ENCODE measurements at regions not wholly inside any gene's neighbourhood (a gene's known extent, or its start where the extent isn't known, plus 50 kb on each side); places are given as distances from the start of the nearest gene placed in this dataset.

GRCh38 chr3:34924961-34925360, 714.4 kb upstream of the ARPP21 start:
- TF ChIP-seq, protein P1, sequence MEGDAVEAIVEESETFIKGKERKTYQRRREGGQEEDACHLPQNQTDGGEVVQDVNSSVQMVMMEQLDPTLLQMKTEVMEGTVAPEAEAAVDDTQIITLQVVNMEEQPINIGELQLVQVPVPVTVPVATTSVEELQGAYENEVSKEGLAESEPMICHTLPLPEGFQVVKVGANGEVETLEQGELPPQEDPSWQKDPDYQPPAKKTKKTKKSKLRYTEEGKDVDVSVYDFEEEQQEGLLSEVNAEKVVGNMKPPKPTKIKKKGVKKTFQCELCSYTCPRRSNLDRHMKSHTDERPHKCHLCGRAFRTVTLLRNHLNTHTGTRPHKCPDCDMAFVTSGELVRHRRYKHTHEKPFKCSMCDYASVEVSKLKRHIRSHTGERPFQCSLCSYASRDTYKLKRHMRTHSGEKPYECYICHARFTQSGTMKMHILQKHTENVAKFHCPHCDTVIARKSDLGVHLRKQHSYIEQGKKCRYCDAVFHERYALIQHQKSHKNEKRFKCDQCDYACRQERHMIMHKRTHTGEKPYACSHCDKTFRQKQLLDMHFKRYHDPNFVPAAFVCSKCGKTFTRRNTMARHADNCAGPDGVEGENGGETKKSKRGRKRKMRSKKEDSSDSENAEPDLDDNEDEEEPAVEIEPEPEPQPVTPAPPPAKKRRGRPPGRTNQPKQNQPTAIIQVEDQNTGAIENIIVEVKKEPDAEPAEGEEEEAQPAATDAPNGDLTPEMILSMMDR (IDR thresholded peaks at IDR 0.05) = no peak
- no peak for DNase-seq
- no peak for ATAC-seq
- H3K27ac ChIP-seq = no peak overlapping the region
- 91 to 94% (median 93%) methylated on average over 2 of the region's 2 CpGs for WGBS, 3 donors
- no peaks in the 10 kb centered on the region for H3K4me1 ChIP-seq
- no peaks in the 10 kb centered on the region for H3K9me3 ChIP-seq
- no peaks in the 10 kb centered on the region for H3K36me3 ChIP-seq (ENCODE audit: insufficient read depth in 1 of 2, low read depth in 1 of 2)
- intact Hi-C loops (cut with DNase I) = no loop called here
- no peaks in the 10 kb centered on the region for H3K27me3 ChIP-seq (ENCODE audit: insufficient read depth in 3 of 3, low read length in 2 of 3)
- H3K4me3 ChIP-seq = no peak overlapping the region

DNA sequence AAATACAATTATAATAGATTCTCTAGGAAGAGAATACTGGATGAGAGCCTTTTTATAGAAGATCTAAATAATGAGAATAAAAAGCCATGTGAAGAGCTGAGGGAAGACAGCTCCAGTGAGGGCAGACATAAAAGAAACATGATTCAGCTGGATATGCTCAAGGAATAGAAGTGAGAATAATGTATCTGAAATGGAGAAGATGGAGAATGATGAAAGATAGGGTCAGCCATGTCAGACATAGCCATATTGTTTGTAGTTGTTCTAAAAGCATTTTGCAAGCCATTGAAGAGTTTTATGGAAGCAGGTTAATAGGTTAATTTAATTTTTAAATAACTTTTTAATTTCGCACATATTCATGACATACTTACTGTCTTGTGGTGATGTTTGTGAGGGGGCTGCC, 713.5 kb upstream of the ARPP21 start:
- H3K27ac ChIP-seq = no peak overlapping the region
- no peaks in the 10 kb centered on the region for H3K36me3 ChIP-seq (ENCODE audit: insufficient read depth in 1 of 2, low read depth in 1 of 2)
- no peak for DNase-seq
- TF ChIP-seq, protein P1 (IDR thresholded peaks at IDR 0.05) = no peak
- H3K27me3 ChIP-seq (ENCODE audit: insufficient read depth in 3 of 3, low read length in 2 of 3) = no peaks in the 10 kb centered on the region
- 82 to 94% (median 93%) methylated on average over 1 of the region's 1 CpG for WGBS, 3 donors
- ATAC-seq = no peak
- no peaks in the 10 kb centered on the region for H3K9me3 ChIP-seq
- intact Hi-C loops (cut with DNase I) = no loop called here
- no peaks in the 10 kb centered on the region for H3K4me1 ChIP-seq
- H3K4me3 ChIP-seq = no peak overlapping the region

DNA sequence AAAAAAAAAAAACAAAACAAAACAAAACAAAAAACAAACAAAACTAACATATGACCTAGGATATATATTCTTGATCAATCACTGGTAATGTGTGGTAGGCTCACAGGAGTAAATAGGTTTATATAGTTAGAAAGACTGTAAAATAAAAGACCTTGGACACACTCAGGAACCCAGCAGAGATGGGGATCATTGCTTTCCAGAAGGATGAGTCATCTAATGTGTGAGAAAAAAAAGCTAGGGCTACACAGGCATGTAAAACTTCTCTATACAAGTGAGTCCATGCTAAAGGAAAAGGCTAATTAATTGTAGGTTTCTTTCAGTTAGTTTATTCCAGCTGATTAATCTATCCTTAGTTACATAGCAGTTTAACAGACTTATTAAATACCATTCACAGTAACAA, 710.3 kb upstream of the ARPP21 start:
- intact Hi-C loops (cut with DNase I) = no loop called here
- TF ChIP-seq, protein P1 (IDR thresholded peaks at IDR 0.05) = no peak
- H3K4me3 ChIP-seq = no peak overlapping the region
- DNase-seq (no peak), ATAC-seq (no peak)
- H3K4me1 ChIP-seq = no peaks in the 10 kb centered on the region
- H3K36me3 ChIP-seq (ENCODE audit: insufficient read depth in 1 of 2, low read depth in 1 of 2) = no peaks in the 10 kb centered on the region
- H3K27ac ChIP-seq = no peak overlapping the region
- no peaks in the 10 kb centered on the region for H3K9me3 ChIP-seq
- no peaks in the 10 kb centered on the region for H3K27me3 ChIP-seq (ENCODE audit: insufficient read depth in 3 of 3, low read length in 2 of 3)

DNA sequence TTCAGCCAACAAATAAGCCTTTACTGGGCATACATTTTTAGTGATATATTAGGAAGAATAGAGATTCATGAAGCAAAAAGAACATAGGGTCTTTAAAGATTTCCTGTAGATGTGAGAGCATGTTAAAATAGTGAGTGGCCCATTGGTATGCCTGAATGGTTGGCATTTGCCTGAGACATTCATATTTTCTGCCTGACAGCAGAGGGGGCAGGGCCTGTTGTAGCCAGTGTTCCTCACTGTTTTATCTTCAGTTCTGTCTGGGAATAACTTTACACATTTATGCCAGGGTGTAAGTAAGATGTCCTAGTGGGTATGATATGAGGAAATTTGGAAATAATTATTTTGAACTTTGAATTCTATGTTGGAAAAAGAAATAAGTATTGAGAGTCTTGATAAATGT, 704.7 kb upstream of the ARPP21 start:
- Histone ChIP-seq H3K27ac (no peak overlapping the region), H3K4me3 (no peak overlapping the region), H3K36me3 (ENCODE audit: insufficient read depth in 1 of 2, low read depth in 1 of 2) (no peaks in the 10 kb centered on the region), H3K27me3 (ENCODE audit: insufficient read depth in 3 of 3, low read length in 2 of 3) (no peaks in the 10 kb centered on the region), H3K9me3 (no peaks in the 10 kb centered on the region), H3K4me1 (no peaks in the 10 kb centered on the region)
- intact Hi-C loops (cut with DNase I) = no loop called here
- no peak for ATAC-seq
- DNase-seq = no peak
- TF ChIP-seq, protein P1 (IDR thresholded peaks at IDR 0.05) = no peak

- Histone ChIP-seq H3K36me3 (ENCODE audit: insufficient read depth in 1 of 2, low read depth in 1 of 2) (no peaks in the 10 kb centered on the region), H3K4me1 (no peaks in the 10 kb centered on the region), H3K27me3 (ENCODE audit: insufficient read depth in 3 of 3, low read length in 2 of 3) (no peaks in the 10 kb centered on the region), H3K9me3 (no peaks in the 10 kb centered on the region), H3K4me3 (no peak overlapping the region), H3K27ac (no peak overlapping the region)
- 90 to 97% (median 92%) methylated on average over 1 of the region's 1 CpG for WGBS, 3 donors
- DNase-seq (no peak), ATAC-seq (no peak)
- TF ChIP-seq, protein P1 (IDR thresholded peaks at IDR 0.05) = no peak
- intact Hi-C loops (cut with DNase I) = no loop called here
Measured at GRCh38 chr3:34938784-34939183, 700.5 kb upstream of the ARPP21 start.
